AG04450 (cell line): ENCODE measurements at regions not wholly inside any gene's neighbourhood (a gene's known extent, or its start where the extent isn't known, plus 50 kb on each side); places are given as distances from the start of the nearest gene placed in this dataset.

ENCODE experiments used
- CTCF ChIA-PET: fragments of 300-600, 350-600 bp; formaldehyde crosslinking; extraction: SDS; loops from one replicate; lab custom pipeline; 2022; ENCODE audit warnings: antibody characterized with exemption, inconsistent platforms; lab: Charles Lee
- POLR2A ChIA-PET: fragments of 350-600 bp; formaldehyde crosslinking; extraction: SDS; loops from one replicate; lab custom pipeline; 2021; ENCODE audit warnings: antibody characterized with exemption, inconsistent platforms; lab: Yijun Ruan, JAX
- DNase-seq: peaks from one replicate; pipeline ENCODE4 v3.0.0-alpha.2; 2011; ENCODE audit warnings: low read depth, low spot score
- H3K27ac ChIP-seq: one replicate; pipeline ENCODE4 v1.5.1; 2012; ENCODE audit warnings: low read depth, low read length, control low read depth
- H3K27me3 ChIP-seq: one replicate; pipeline ENCODE4 v1.6.0; 2012; ENCODE audit warnings: low read length; ENCODE audit not compliant: control insufficient read depth, insufficient read depth
- H3K4me3 ChIP-seq: 2 replicates; pipeline ENCODE4 v1.5.1; 2011; ENCODE audit warnings: mild to moderate bottlenecking, low read depth, low read length, control low read depth
- H3K9me3 ChIP-seq: 2 replicates; pipeline ENCODE4 v1.5.1; 2012; ENCODE audit warnings: low read length; ENCODE audit not compliant: control insufficient read depth, insufficient read depth
- CTCF ChIP-seq: IDR thresholded peaks from 2 replicates; pipeline ENCODE4 v1.5.1; 2011; ENCODE audit warnings: low read depth, low read length, control low read depth, inconsistent platforms

GRCh38 chr17:62161405-62162148 is 96.5 kb upstream of the MED13 start:
- H3K27ac ChIP-seq = no peak overlapping the region
- ChIA-PET POLR2A (no interaction called here), CTCF (no interaction called here)
- DNase-seq = no peak
- no peaks in the 10 kb centered on the region for H3K9me3 ChIP-seq
- peaks cover 2% of the 10 kb centered on the region for H3K27me3 ChIP-seq
- no peak overlapping the region for H3K4me3 ChIP-seq
- no peak for TF ChIP-seq CTCF

- CTCF ChIA-PET = no interaction called here
Observed at GRCh38 chr17:62160816-62161215, 95.7 kb upstream of the MED13 start.

GRCh38 chr17:62159994-62160393 is 94.9 kb upstream of the MED13 start:
- Histone ChIP-seq H3K4me3 (no peak overlapping the region), H3K9me3 (no peaks in the 10 kb centered on the region), H3K27me3 (peaks cover 2% of the 10 kb centered on the region), H3K27ac (no peak overlapping the region)
- ChIA-PET POLR2A (no interaction called here), CTCF (no interaction called here)
- TF ChIP-seq CTCF = no peak
- no peak for DNase-seq

More at GRCh38 chr17:62160816-62161215, 95.7 kb upstream of the MED13 start:
- DNase-seq = no peak
- POLR2A ChIA-PET = no interaction called here
- Histone ChIP-seq H3K27me3 (peaks cover 2% of the 10 kb centered on the region), H3K9me3 (no peaks in the 10 kb centered on the region), H3K4me3 (no peak overlapping the region), H3K27ac (no peak overlapping the region)
- TF ChIP-seq CTCF = no peak

GRCh38 chr17:62156949-62157348 is 91.9 kb upstream of the MED13 start:
- POLR2A ChIA-PET = no interaction called here

GRCh38 chr17:62154909-62155308 is 89.8 kb upstream of the MED13 start:
- Histone ChIP-seq H3K27me3 (no peaks in the 10 kb centered on the region), H3K27ac (no peak overlapping the region), H3K9me3 (no peaks in the 10 kb centered on the region), H3K4me3 (no peak overlapping the region)
- ChIA-PET CTCF (no interaction called here), POLR2A (no interaction called here)
- TF ChIP-seq CTCF = no peak
- no peak for DNase-seq

More at GRCh38 chr17:62156949-62157348, 91.9 kb upstream of the MED13 start:
- CTCF ChIA-PET = no interaction called here
- no peak for TF ChIP-seq CTCF
- Histone ChIP-seq H3K9me3 (no peaks in the 10 kb centered on the region), H3K27ac (no peak overlapping the region), H3K4me3 (no peak overlapping the region), H3K27me3 (peaks cover 2% of the 10 kb centered on the region)
- no peak for DNase-seq
